ENCODE measurements at regions not wholly inside any gene's neighbourhood (a gene's known extent, or its start where the extent isn't known, plus 50 kb on each side); places are given as distances from the start of the nearest gene placed in this dataset.

- Histone ChIP-seq H3K4me1 (ENCODE audit: insufficient read depth, low read length) (no peaks in the 10 kb centered on the region), H2AFZ (ENCODE audit: low read length) (no peak overlapping the region), H3K23me2 (ENCODE audit: insufficient read length, low read depth, low read length, poor library complexity, severe bottlenecking) (no peaks in the 10 kb centered on the region), H4K8ac (replicated peaks; ENCODE audit: insufficient read length, low read depth, low read length) (no peak overlapping the region), H3K56ac (ENCODE audit: insufficient read length, low read depth, low read length) (no peak overlapping the region), H3K23ac (ENCODE audit: insufficient read length, low read depth, low read length) (no peak overlapping the region), H3T11ph (ENCODE audit: low read length) (no peak overlapping the region), H3K79me1 (ENCODE audit: insufficient read depth, low read depth, low read length, poor library complexity, severe bottlenecking) (no peaks in the 10 kb centered on the region), H2BK120ac (ENCODE audit: low read depth, low read length, poor library complexity, severe bottlenecking) (no peak overlapping the region), H2AK5ac (ENCODE audit: insufficient read length, low read length) (no peak overlapping the region), H2BK20ac (ENCODE audit: low read depth, low read length, poor library complexity, severe bottlenecking) (no peak overlapping the region), H3K9ac (ENCODE audit: extremely low read depth, insufficient read length, low read length) (no peak overlapping the region), H3K9me3 (ENCODE audit: control insufficient read depth, low read depth, low read length) (no peaks in the 10 kb centered on the region), H2BK15ac (ENCODE audit: low read depth, low read length) (no peak overlapping the region), H4K91ac (ENCODE audit: insufficient read length, low read depth, low read length) (no peak overlapping the region), H3K4ac (ENCODE audit: low read depth, low read length) (no peak overlapping the region), H2BK5ac (ENCODE audit: insufficient read length, low read length) (no peak overlapping the region), H2BK12ac (ENCODE audit: insufficient read length, low read depth, low read length) (no peak overlapping the region), H3K14ac (ENCODE audit: insufficient read depth, low read length) (no peak overlapping the region), H3K27me3 (ENCODE audit: insufficient read depth, low read length) (no peaks in the 10 kb centered on the region), H3K79me2 (ENCODE audit: insufficient read depth, low read length) (no peaks in the 10 kb centered on the region), H3K18ac (ENCODE audit: insufficient read length, low read depth, low read length) (no peak overlapping the region), H4K5ac (ENCODE audit: insufficient read length, low read depth, low read length) (no peak overlapping the region), H4K20me1 (ENCODE audit: control insufficient read depth, insufficient read depth, insufficient read length) (no peaks in the 10 kb centered on the region), H3K27ac (ENCODE audit: insufficient read length, low read depth, low read length) (no peak overlapping the region), H3K4me2 (ENCODE audit: insufficient read depth, insufficient read length, low read length) (no peak overlapping the region)
- H3K27me3 Mint-ChIP-seq (ENCODE audit: low read depth) = no peaks in the 10 kb centered on the region
- no peak overlapping the region; a peak in 1 of 7 replicates for H3K27ac Mint-ChIP-seq
- TF ChIP-seq, protein P1, sequence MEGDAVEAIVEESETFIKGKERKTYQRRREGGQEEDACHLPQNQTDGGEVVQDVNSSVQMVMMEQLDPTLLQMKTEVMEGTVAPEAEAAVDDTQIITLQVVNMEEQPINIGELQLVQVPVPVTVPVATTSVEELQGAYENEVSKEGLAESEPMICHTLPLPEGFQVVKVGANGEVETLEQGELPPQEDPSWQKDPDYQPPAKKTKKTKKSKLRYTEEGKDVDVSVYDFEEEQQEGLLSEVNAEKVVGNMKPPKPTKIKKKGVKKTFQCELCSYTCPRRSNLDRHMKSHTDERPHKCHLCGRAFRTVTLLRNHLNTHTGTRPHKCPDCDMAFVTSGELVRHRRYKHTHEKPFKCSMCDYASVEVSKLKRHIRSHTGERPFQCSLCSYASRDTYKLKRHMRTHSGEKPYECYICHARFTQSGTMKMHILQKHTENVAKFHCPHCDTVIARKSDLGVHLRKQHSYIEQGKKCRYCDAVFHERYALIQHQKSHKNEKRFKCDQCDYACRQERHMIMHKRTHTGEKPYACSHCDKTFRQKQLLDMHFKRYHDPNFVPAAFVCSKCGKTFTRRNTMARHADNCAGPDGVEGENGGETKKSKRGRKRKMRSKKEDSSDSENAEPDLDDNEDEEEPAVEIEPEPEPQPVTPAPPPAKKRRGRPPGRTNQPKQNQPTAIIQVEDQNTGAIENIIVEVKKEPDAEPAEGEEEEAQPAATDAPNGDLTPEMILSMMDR (conservative IDR thresholded peaks at IDR 0.05) = no peak
- H3K4me1 Mint-ChIP-seq = peaks cover 3 to 8% of the 10 kb centered on the region in 2 experiments
- DNase-seq = no peak
- peaks cover 0 to 16% (median 3%) of the 10 kb centered on the region in 3 experiments; a peak in 4 of 7 replicates for H3K36me3 Mint-ChIP-seq (ENCODE audit: insufficient read depth in 1 of 3, low read depth in 3 of 3)
- no peak overlapping the region for H3K4me3 Mint-ChIP-seq
- no CpG with 5 or more reads among the region's 2 CpGs for WGBS (ENCODE audit: extremely low coverage, insufficient read length, low lambda C conversion rate)
- peaks cover 10 to 12% of the 10 kb centered on the region in 2 experiments; a peak in 4 of 5 replicates for H3K9me3 Mint-ChIP-seq
Measured at GRCh38 chr2:180276733-180277132, 269.6 kb upstream of the CWC22 start.

All from H9 (cell line).